ENCODE measurements at regions not wholly inside any gene's neighbourhood (a gene's known extent, or its start where the extent isn't known, plus 50 kb on each side); places are given as distances from the start of the nearest gene placed in this dataset.
A peak's percentile ranks its signal among the peaks of the same experiment; 100 is the strongest.

DNA sequence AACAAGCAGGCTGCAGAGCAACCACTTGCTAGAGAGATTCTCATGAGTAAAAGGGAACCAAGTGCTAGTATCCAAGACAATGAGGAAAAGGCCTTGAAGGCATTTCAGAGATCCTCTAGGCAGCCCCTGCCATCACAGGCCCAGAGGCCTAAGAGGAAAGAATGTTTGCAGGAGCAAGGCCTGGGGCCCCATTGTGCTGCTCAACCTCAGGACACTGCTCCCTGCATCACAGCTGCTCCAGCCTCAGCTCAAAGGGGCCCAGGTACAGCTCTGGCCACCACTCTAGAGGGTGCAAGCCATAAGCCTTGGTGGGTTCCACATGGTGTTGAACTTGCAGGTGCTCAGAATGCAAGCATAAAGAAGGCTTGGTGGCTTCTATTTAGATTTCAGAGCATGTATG, 243.0 kb upstream of the RPL38 start:
- H3K79me1 ChIP-seq (ENCODE audit: low read length) = no peaks in the 10 kb centered on the region
- H3K27me3 ChIP-seq (ENCODE audit: insufficient read depth, low read length, poor library complexity) = no peaks in the 10 kb centered on the region
- H3K36me3 ChIP-seq (ENCODE audit: control insufficient read depth, insufficient read depth, low read length) = no peaks in the 10 kb centered on the region
- no peak overlapping the region for H2BK120ac ChIP-seq (ENCODE audit: low read depth, low read length)
- H3K56ac ChIP-seq (ENCODE audit: low read length) = no peak overlapping the region
- no peak overlapping the region for H3K4me3 ChIP-seq (ENCODE audit: low read length)
- H3K18ac ChIP-seq (ENCODE audit: low read length) = no peak overlapping the region
- no peak overlapping the region for H4K8ac ChIP-seq (ENCODE audit: low read depth, low read length)
- no peak overlapping the region for H3K4me2 ChIP-seq (ENCODE audit: low read length)
- H2AK5ac ChIP-seq (ENCODE audit: low read length) = no peak overlapping the region
- H3K4me1 ChIP-seq (ENCODE audit: control insufficient read depth, low read depth, low read length) = no peaks in the 10 kb centered on the region
- H3K4ac ChIP-seq (ENCODE audit: low read depth, low read length) = no peak overlapping the region
- no peak overlapping the region for H3K27ac ChIP-seq (ENCODE audit: low read depth, low read length)
- no peak for DNase-seq
- H3K9ac ChIP-seq (ENCODE audit: low read length) = no peak overlapping the region
- H3K79me2 ChIP-seq (ENCODE audit: control insufficient read depth, insufficient read depth, low read length) = no peaks in the 10 kb centered on the region
- H2BK15ac ChIP-seq (replicated peaks; ENCODE audit: low read depth) = no peak overlapping the region
- H2BK5ac ChIP-seq (ENCODE audit: low read length) = no peak overlapping the region
- H3K23ac ChIP-seq (ENCODE audit: low read length) = no peak overlapping the region
- H4K5ac ChIP-seq (ENCODE audit: low read length) = no peak overlapping the region

DNA sequence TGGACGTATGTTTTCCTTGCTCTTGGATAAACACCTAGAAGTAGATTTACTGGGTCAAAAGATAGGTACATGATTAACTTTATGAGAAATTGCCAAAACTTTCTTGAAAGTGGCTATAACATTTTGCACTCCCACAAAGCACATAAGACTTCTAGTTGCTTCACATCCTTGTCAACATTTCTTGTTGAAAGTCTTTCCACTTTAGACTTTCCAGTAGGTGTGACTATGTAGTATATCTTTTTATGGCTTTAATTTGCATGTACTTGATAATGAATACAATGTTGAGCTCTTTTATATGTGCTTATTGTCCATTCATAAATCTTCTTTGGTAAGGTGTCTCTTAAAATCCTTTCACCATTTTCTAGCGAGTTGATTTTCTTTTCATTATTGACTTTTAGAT, 241.2 kb upstream of the RPL38 start:
- Histone ChIP-seq H3K4me1 (ENCODE audit: control insufficient read depth, low read depth, low read length) (no peaks in the 10 kb centered on the region), H3K4me2 (ENCODE audit: low read length) (no peak overlapping the region), H3K23ac (ENCODE audit: low read length) (no peak overlapping the region), H3K36me3 (ENCODE audit: control insufficient read depth, insufficient read depth, low read length) (no peaks in the 10 kb centered on the region), H3K27ac (ENCODE audit: low read depth, low read length) (no peak overlapping the region), H3K4ac (ENCODE audit: low read depth, low read length) (no peak overlapping the region), H2BK15ac (replicated peaks; ENCODE audit: low read depth) (no peak overlapping the region), H3K79me2 (ENCODE audit: control insufficient read depth, insufficient read depth, low read length) (no peaks in the 10 kb centered on the region), H3K27me3 (ENCODE audit: insufficient read depth, low read length, poor library complexity) (no peaks in the 10 kb centered on the region), H3K56ac (ENCODE audit: low read length) (no peak overlapping the region), H3K9ac (ENCODE audit: low read length) (no peak overlapping the region), H2BK120ac (ENCODE audit: low read depth, low read length) (no peak overlapping the region), H2BK5ac (ENCODE audit: low read length) (no peak overlapping the region), H4K8ac (ENCODE audit: low read depth, low read length) (no peak overlapping the region), H3K4me3 (ENCODE audit: low read length) (no peak overlapping the region), H4K5ac (ENCODE audit: low read length) (no peak overlapping the region), H3K79me1 (ENCODE audit: low read length) (no peaks in the 10 kb centered on the region), H2AK5ac (ENCODE audit: low read length) (no peak overlapping the region), H3K18ac (ENCODE audit: low read length) (no peak overlapping the region)
- DNase-seq = no peak
- WGBS (ENCODE audit: extremely low coverage, insufficient coverage, low lambda C conversion rate) = no CpG with 5 or more reads among the region's 2 CpGs

DNA sequence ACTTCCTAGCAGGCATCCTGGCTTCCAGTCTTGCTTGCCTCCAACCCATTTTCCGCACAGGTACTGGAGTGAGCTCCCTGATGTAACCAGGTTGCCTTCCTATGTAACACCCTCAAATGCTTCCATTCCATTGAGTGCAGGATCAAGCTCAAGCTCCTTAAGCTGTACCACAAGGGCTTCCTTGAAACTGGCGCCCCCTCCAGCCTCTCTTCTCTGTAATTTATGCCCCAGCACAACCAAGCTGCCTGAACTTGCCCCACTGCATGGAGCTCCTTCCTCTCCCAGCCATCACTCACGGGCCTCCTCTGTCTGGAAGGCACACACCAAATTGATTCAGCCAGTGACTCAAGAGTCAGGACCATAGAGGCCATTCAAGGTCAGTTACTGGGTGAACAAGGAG, 234.8 kb upstream of the RPL38 start:
- Histone ChIP-seq H3K79me2 (ENCODE audit: control insufficient read depth, insufficient read depth, low read length) (no peaks in the 10 kb centered on the region), H4K5ac (ENCODE audit: low read length) (no peak overlapping the region), H2BK5ac (ENCODE audit: low read length) (no peak overlapping the region), H3K79me1 (ENCODE audit: low read length) (no peaks in the 10 kb centered on the region), H2AK5ac (ENCODE audit: low read length) (no peak overlapping the region), H3K27me3 (ENCODE audit: insufficient read depth, low read length, poor library complexity) (no peaks in the 10 kb centered on the region), H3K9ac (ENCODE audit: low read length) (no peak overlapping the region), H3K18ac (ENCODE audit: low read length) (no peak overlapping the region), H3K36me3 (ENCODE audit: control insufficient read depth, insufficient read depth, low read length) (no peaks in the 10 kb centered on the region), H3K23ac (ENCODE audit: low read length) (no peak overlapping the region), H2BK15ac (replicated peaks; ENCODE audit: low read depth) (no peak overlapping the region), H3K4me3 (ENCODE audit: low read length) (no peak overlapping the region), H3K4ac (ENCODE audit: low read depth, low read length) (no peak overlapping the region), H3K4me1 (ENCODE audit: control insufficient read depth, low read depth, low read length) (no peaks in the 10 kb centered on the region), H2BK120ac (ENCODE audit: low read depth, low read length) (no peak overlapping the region), H3K4me2 (ENCODE audit: low read length) (no peak overlapping the region), H4K8ac (ENCODE audit: low read depth, low read length) (no peak overlapping the region), H3K27ac (ENCODE audit: low read depth, low read length) (no peak overlapping the region), H3K56ac (ENCODE audit: low read length) (no peak overlapping the region)
- DNase-seq = peak; percentile 30
- no CpG with 5 or more reads among the region's 3 CpGs for WGBS (ENCODE audit: extremely low coverage, insufficient coverage, low lambda C conversion rate)

DNA sequence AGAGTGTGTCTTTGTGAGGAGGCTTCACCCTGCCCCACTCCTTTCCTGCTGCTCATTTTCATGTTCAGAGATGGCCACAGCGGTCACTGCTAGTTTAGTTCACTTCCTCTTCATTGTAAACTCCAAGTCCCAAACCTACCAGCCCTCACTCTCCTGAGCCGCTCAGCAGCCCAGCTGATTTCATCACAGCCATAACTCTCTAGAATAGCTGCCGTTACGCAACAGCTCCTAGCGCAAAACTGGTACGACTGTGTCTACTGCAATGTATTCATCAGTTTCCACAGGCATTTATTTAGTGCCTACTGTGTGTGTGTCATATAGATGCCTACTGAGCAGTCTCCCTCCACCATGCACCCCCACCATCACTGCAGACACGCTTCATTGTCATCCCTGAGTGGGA, 233.5 kb upstream of the RPL38 start:
- Histone ChIP-seq H3K18ac (ENCODE audit: low read length) (no peak overlapping the region), H3K4me2 (ENCODE audit: low read length) (no peak overlapping the region), H2BK120ac (ENCODE audit: low read depth, low read length) (no peak overlapping the region), H3K23ac (ENCODE audit: low read length) (no peak overlapping the region), H3K36me3 (ENCODE audit: control insufficient read depth, insufficient read depth, low read length) (no peaks in the 10 kb centered on the region), H2BK5ac (ENCODE audit: low read length) (no peak overlapping the region), H3K4ac (ENCODE audit: low read depth, low read length) (no peak overlapping the region), H3K79me2 (ENCODE audit: control insufficient read depth, insufficient read depth, low read length) (no peaks in the 10 kb centered on the region), H4K8ac (ENCODE audit: low read depth, low read length) (no peak overlapping the region), H2AK5ac (ENCODE audit: low read length) (no peak overlapping the region), H3K79me1 (ENCODE audit: low read length) (no peaks in the 10 kb centered on the region), H3K27ac (ENCODE audit: low read depth, low read length) (no peak overlapping the region), H3K9ac (ENCODE audit: low read length) (no peak overlapping the region), H3K56ac (ENCODE audit: low read length) (no peak overlapping the region), H2BK15ac (replicated peaks; ENCODE audit: low read depth) (no peak overlapping the region), H3K4me1 (ENCODE audit: control insufficient read depth, low read depth, low read length) (peaks cover 6% of the 10 kb centered on the region), H4K5ac (ENCODE audit: low read length) (no peak overlapping the region), H3K27me3 (ENCODE audit: insufficient read depth, low read length, poor library complexity) (no peaks in the 10 kb centered on the region), H3K4me3 (ENCODE audit: low read length) (no peak overlapping the region)
- no peak for DNase-seq
- WGBS (ENCODE audit: extremely low coverage, insufficient coverage, low lambda C conversion rate) = no CpG with 5 or more reads among the region's 7 CpGs

DNA sequence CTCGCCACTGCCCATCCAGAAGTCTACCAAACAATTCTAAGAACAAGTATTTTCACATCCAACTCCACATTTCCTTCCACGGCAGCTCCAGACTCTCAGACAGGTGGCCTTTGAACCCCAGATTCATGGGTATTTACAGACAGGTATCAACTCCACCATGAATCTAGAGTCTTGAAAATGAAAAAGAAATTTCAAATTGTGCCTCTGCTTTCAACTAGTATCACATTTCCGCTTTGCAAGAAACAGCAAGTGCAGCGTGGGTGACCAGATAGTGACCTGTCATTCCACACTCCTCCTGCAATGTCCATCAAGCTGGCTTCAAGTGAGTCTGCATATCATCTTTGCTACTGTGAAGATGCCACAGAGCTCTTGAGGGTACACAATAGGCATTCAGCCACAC, 232.4 kb upstream of the RPL38 start:
- DNase-seq = no peak
- Histone ChIP-seq H2BK120ac (ENCODE audit: low read depth, low read length) (no peak overlapping the region), H2BK5ac (ENCODE audit: low read length) (no peak overlapping the region), H2AK5ac (ENCODE audit: low read length) (no peak overlapping the region), H3K4me1 (ENCODE audit: control insufficient read depth, low read depth, low read length) (peaks cover 8% of the 10 kb centered on the region), H3K27ac (ENCODE audit: low read depth, low read length) (no peak overlapping the region), H2BK15ac (replicated peaks; ENCODE audit: low read depth) (no peak overlapping the region), H3K4me2 (ENCODE audit: low read length) (no peak overlapping the region), H3K9ac (ENCODE audit: low read length) (no peak overlapping the region), H3K79me1 (ENCODE audit: low read length) (no peaks in the 10 kb centered on the region), H3K18ac (ENCODE audit: low read length) (no peak overlapping the region), H4K5ac (ENCODE audit: low read length) (no peak overlapping the region), H3K56ac (ENCODE audit: low read length) (no peak overlapping the region), H3K4me3 (ENCODE audit: low read length) (no peak overlapping the region), H3K23ac (ENCODE audit: low read length) (no peak overlapping the region), H3K36me3 (ENCODE audit: control insufficient read depth, insufficient read depth, low read length) (no peaks in the 10 kb centered on the region), H3K4ac (ENCODE audit: low read depth, low read length) (no peak overlapping the region), H3K27me3 (ENCODE audit: insufficient read depth, low read length, poor library complexity) (no peaks in the 10 kb centered on the region), H4K8ac (ENCODE audit: low read depth, low read length) (no peak overlapping the region), H3K79me2 (ENCODE audit: control insufficient read depth, insufficient read depth, low read length) (no peaks in the 10 kb centered on the region)
- WGBS (ENCODE audit: extremely low coverage, insufficient coverage, low lambda C conversion rate) = no CpG with 5 or more reads among the region's 4 CpGs

DNA sequence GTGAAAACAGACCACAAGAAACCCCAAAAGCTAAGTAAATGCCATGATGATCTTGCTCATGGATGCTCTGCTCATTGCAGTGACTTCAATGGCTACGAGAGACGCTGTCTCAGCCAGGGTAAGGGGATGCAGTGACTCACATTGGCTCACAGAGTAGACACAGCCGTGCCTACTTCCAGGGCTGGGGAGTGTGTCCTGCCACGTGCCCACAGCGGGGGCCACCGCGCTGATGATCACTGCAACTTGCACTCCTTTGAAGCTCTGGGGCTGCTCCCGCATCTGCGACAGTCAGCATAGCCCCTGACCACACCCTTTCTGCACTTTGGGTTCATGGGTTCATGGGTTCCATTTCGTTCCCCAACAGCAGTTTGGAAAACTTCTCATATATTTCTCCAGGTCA, 231.4 kb upstream of the RPL38 start:
- no peak overlapping the region for H3K4ac ChIP-seq (ENCODE audit: low read depth, low read length)
- H2BK5ac ChIP-seq (ENCODE audit: low read length) = no peak overlapping the region
- no peak overlapping the region for H2BK120ac ChIP-seq (ENCODE audit: low read depth, low read length)
- no peak overlapping the region for H4K5ac ChIP-seq (ENCODE audit: low read length)
- H2BK15ac ChIP-seq (replicated peaks; ENCODE audit: low read depth) = no peak overlapping the region
- H3K79me1 ChIP-seq (ENCODE audit: low read length) = no peaks in the 10 kb centered on the region
- H3K56ac ChIP-seq (ENCODE audit: low read length) = no peak overlapping the region
- no peak overlapping the region for H3K4me2 ChIP-seq (ENCODE audit: low read length)
- H3K9ac ChIP-seq (ENCODE audit: low read length) = no peak overlapping the region
- H3K79me2 ChIP-seq (ENCODE audit: control insufficient read depth, insufficient read depth, low read length) = no peaks in the 10 kb centered on the region
- H3K4me1 ChIP-seq (ENCODE audit: control insufficient read depth, low read depth, low read length) = peaks cover 8% of the 10 kb centered on the region
- no peaks in the 10 kb centered on the region for H3K36me3 ChIP-seq (ENCODE audit: control insufficient read depth, insufficient read depth, low read length)
- H3K23ac ChIP-seq (ENCODE audit: low read length) = no peak overlapping the region
- H3K27me3 ChIP-seq (ENCODE audit: insufficient read depth, low read length, poor library complexity) = no peaks in the 10 kb centered on the region
- no peak overlapping the region for H2AK5ac ChIP-seq (ENCODE audit: low read length)
- H3K27ac ChIP-seq (ENCODE audit: low read depth, low read length) = no peak overlapping the region
- no peak overlapping the region for H3K4me3 ChIP-seq (ENCODE audit: low read length)
- H4K8ac ChIP-seq (ENCODE audit: low read depth, low read length) = no peak overlapping the region
- WGBS (ENCODE audit: extremely low coverage, insufficient coverage, low lambda C conversion rate) = no CpG with 5 or more reads among the region's 10 CpGs
- DNase-seq = no peak
- no peak overlapping the region for H3K18ac ChIP-seq (ENCODE audit: low read length)

All from mesendoderm (in vitro differentiated cells).